GM10248 (cell line): ENCODE measurements at regions not wholly inside any gene's neighbourhood (a gene's known extent, or its start where the extent isn't known, plus 50 kb on each side); places are given as distances from the start of the nearest gene placed in this dataset.

Experiments
- CTCF ChIA-PET: fragments of 300-600 bp; sonication (Branson Sonifier 250); formaldehyde crosslinking; extraction: SDS; loops from one replicate; lab custom pipeline; 2021; ENCODE audit warnings: antibody characterized with exemption; lab: Yijun Ruan, JAX
- POLR2A ChIA-PET: fragments of 350-650 bp; sonication (Branson Sonifier 250); formaldehyde crosslinking; extraction: SDS; loops from one replicate; lab custom pipeline; 2020; ENCODE audit warnings: antibody characterized with exemption; lab: Yijun Ruan, JAX
- DNase-seq: peaks from one replicate; pipeline ENCODE4 v3.0.0; 2012; ENCODE audit errors: extremely low spot score
- CTCF ChIP-seq: IDR thresholded peaks from 2 replicates; pipeline ENCODE4 v1.5.1; 2012; ENCODE audit warnings: mild to moderate bottlenecking, low read depth; ENCODE audit errors: extremely low read depth, missing control alignments, control extremely low read depth

GRCh38 chr18:44424645-44425035 lies 256.0 kb upstream of the SETBP1 start:
- DNase-seq, result no peak
- POLR2A ChIA-PET, result no interaction called here
- CTCF ChIA-PET, result no interaction called here
- TF ChIP-seq CTCF, result no peak

GRCh38 chr18:44425161-44425560 lies 255.5 kb upstream of the SETBP1 start:
- no peak for TF ChIP-seq CTCF
- POLR2A ChIA-PET, result no interaction called here
- CTCF ChIA-PET, result no interaction called here
- DNase-seq, result no peak

- ChIA-PET POLR2A (no interaction called here), CTCF (interaction anchor here (1.4 kb wide), 1 partner anchor 10 kb away, joined by 3 read pairs; no protein-coding TSS in a partner anchor)
- TF ChIP-seq CTCF, result no peak
- no peak for DNase-seq
Observed at GRCh38 chr18:44437603-44438002, 243.1 kb upstream of the SETBP1 start.

- no peak for DNase-seq
- ChIA-PET CTCF (no interaction called here), POLR2A (no interaction called here)
- TF ChIP-seq CTCF, result no peak
Observed at GRCh38 chr18:44450226-44450625, 230.5 kb upstream of the SETBP1 start.

GRCh38 chr18:44452346-44452745 lies 228.3 kb upstream of the SETBP1 start:
- ChIA-PET POLR2A (no interaction called here), CTCF (interaction anchor here (1.0 to 2.5 kb wide), 2 partner anchors 9 to 17 kb away, joined by 4 to 9 read pairs; no protein-coding TSS in a partner anchor)
- DNase-seq, result no peak
- no peak for TF ChIP-seq CTCF

GRCh38 chr18:44453505-44453904 lies 227.2 kb upstream of the SETBP1 start:
- CTCF ChIA-PET, result interaction anchor here (2.5 kb wide), 1 partner anchor 16 kb away, joined by 9 read pairs; no protein-coding TSS in a partner anchor
- no peak for TF ChIP-seq CTCF
- DNase-seq, result no peak
- POLR2A ChIA-PET, result no interaction called here

- no peak for DNase-seq
- no peak for TF ChIP-seq CTCF
- POLR2A ChIA-PET, result no interaction called here
- CTCF ChIA-PET, result no interaction called here
Observed at GRCh38 chr18:44458777-44459176, 221.9 kb upstream of the SETBP1 start.
